ENCODE measurements at regions not wholly inside any gene's neighbourhood (a gene's known extent, or its start where the extent isn't known, plus 50 kb on each side); places are given as distances from the start of the nearest gene placed in this dataset.

- no peak for DNase-seq (ENCODE audit: low spot score)
- TF ChIP-seq, protein P1, sequence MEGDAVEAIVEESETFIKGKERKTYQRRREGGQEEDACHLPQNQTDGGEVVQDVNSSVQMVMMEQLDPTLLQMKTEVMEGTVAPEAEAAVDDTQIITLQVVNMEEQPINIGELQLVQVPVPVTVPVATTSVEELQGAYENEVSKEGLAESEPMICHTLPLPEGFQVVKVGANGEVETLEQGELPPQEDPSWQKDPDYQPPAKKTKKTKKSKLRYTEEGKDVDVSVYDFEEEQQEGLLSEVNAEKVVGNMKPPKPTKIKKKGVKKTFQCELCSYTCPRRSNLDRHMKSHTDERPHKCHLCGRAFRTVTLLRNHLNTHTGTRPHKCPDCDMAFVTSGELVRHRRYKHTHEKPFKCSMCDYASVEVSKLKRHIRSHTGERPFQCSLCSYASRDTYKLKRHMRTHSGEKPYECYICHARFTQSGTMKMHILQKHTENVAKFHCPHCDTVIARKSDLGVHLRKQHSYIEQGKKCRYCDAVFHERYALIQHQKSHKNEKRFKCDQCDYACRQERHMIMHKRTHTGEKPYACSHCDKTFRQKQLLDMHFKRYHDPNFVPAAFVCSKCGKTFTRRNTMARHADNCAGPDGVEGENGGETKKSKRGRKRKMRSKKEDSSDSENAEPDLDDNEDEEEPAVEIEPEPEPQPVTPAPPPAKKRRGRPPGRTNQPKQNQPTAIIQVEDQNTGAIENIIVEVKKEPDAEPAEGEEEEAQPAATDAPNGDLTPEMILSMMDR (IDR thresholded peaks at IDR 0.05; ENCODE audit: extremely low read depth, insufficient read depth, missing control alignments) = no peak
- in situ Hi-C loops (cut with MboI; ENCODE audit: low pct_unique_long_range_greater_than_20kb, low sequenced_read_pairs, unreplicated experiment) = no loop called here
Observed at GRCh38 chr6:98463038-98464000, 371.1 kb upstream of the POU3F2 start.

DNA sequence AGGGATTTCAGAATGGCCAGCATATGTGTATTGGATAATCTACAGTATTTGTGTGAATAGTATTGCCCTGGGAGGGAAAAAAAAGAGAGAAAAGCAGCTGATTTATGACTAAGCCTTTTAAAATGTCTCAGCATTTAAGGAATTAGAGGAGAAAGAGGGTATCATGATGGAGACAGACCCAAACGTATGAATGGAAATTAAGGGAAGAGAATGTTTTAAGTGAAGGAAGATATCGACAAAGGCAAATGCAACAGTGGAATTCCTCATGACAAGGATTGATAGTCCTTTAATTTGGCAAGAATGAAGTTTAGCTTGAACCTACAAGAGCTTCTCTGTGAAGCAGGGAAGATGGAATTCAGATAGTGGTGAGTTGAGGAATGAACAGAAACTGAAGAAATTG is 367.3 kb upstream of the POU3F2 start:
- DNase-seq (ENCODE audit: low spot score) = no peak
- TF ChIP-seq, protein P1 (IDR thresholded peaks at IDR 0.05; ENCODE audit: extremely low read depth, insufficient read depth, missing control alignments) = no peak
- in situ Hi-C loops (cut with MboI; ENCODE audit: low pct_unique_long_range_greater_than_20kb, low sequenced_read_pairs, unreplicated experiment) = no loop called here

GRCh38 chr6:98467902-98468301 is 366.5 kb upstream of the POU3F2 start:
- in situ Hi-C loops (cut with MboI; ENCODE audit: low pct_unique_long_range_greater_than_20kb, low sequenced_read_pairs, unreplicated experiment) = no loop called here
- DNase-seq (ENCODE audit: low spot score) = no peak

GRCh38 chr6:98469141-98469540 is 365.2 kb upstream of the POU3F2 start:
- DNase-seq (ENCODE audit: low spot score) = no peak
- TF ChIP-seq, protein P1 (IDR thresholded peaks at IDR 0.05; ENCODE audit: extremely low read depth, insufficient read depth, missing control alignments) = no peak
- in situ Hi-C loops (cut with MboI; ENCODE audit: low pct_unique_long_range_greater_than_20kb, low sequenced_read_pairs, unreplicated experiment) = no loop called here

More at GRCh38 chr6:98467902-98468301, 366.5 kb upstream of the POU3F2 start:
- TF ChIP-seq, protein P1 (IDR thresholded peaks at IDR 0.05; ENCODE audit: extremely low read depth, insufficient read depth, missing control alignments) = no peak

DNA sequence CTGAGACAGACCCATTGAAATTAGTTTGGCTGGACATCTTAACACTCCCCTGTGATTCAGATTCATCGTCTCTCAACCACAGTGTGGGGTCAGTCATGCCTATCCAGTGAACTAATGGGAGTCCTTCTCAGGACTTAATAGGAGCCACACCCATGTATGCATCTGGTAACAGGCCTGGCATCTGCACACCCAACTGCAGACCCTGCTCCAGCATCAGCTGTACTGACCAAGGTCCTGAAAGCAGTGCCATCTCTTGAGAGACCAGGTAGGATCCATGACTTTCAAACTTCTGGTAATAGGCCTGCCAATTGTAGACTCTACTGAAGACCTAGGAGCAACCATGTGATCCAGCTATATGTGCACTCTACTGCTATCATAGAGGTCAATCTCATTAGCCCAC is 363.6 kb upstream of the POU3F2 start:
- in situ Hi-C loops (cut with MboI; ENCODE audit: low pct_unique_long_range_greater_than_20kb, low sequenced_read_pairs, unreplicated experiment) = no loop called here
- DNase-seq (ENCODE audit: low spot score) = no peak
- TF ChIP-seq, protein P1 (IDR thresholded peaks at IDR 0.05; ENCODE audit: extremely low read depth, insufficient read depth, missing control alignments) = no peak

DNA sequence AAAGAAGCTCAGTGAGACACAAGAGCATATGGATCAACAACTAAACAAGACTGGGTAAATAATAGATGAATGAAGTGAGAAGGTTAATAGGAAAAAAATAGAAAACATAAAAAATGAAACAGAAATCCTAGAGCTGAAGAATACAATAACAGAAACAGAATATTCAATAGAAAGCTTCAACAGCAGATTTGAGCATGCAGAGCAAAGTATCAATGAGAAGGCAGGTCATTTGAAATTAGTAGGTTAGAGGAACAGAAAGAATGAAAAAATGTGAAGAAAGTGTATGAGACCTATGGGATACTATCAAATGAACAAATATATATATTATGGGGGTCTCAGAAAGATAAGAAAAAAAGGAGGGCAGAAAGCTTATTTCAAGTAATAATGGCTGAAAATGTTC is 362.9 kb upstream of the POU3F2 start:
- DNase-seq (ENCODE audit: low spot score) = no peak
- TF ChIP-seq, protein P1 (IDR thresholded peaks at IDR 0.05; ENCODE audit: extremely low read depth, insufficient read depth, missing control alignments) = no peak
- in situ Hi-C loops (cut with MboI; ENCODE audit: low pct_unique_long_range_greater_than_20kb, low sequenced_read_pairs, unreplicated experiment) = no loop called here

Measured in GM13977 (cell line).